ENCODE measurements at regions not wholly inside any gene's neighbourhood (a gene's known extent, or its start where the extent isn't known, plus 50 kb on each side); places are given as distances from the start of the nearest gene placed in this dataset.

GRCh38 chr1:101112051-101112780, 86.6 kb upstream of the DPH5 start:
- TF ChIP-seq, protein P1, sequence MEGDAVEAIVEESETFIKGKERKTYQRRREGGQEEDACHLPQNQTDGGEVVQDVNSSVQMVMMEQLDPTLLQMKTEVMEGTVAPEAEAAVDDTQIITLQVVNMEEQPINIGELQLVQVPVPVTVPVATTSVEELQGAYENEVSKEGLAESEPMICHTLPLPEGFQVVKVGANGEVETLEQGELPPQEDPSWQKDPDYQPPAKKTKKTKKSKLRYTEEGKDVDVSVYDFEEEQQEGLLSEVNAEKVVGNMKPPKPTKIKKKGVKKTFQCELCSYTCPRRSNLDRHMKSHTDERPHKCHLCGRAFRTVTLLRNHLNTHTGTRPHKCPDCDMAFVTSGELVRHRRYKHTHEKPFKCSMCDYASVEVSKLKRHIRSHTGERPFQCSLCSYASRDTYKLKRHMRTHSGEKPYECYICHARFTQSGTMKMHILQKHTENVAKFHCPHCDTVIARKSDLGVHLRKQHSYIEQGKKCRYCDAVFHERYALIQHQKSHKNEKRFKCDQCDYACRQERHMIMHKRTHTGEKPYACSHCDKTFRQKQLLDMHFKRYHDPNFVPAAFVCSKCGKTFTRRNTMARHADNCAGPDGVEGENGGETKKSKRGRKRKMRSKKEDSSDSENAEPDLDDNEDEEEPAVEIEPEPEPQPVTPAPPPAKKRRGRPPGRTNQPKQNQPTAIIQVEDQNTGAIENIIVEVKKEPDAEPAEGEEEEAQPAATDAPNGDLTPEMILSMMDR (IDR thresholded peaks at IDR 0.05; ENCODE audit: borderline replicate concordance, extremely low read depth, low read length, poor library complexity, severe bottlenecking), result peak; percentile 34
- TF ChIP-seq EZH2 (IDR thresholded peaks at IDR 0.05; ENCODE audit: borderline replicate concordance, low read depth, low read length, severe bottlenecking), result no peak

Data from DND-41 (cell line).